Skin of body (tissue), 1 donor: ENCODE measurements at regions not wholly inside any gene's neighbourhood (a gene's known extent, or its start where the extent isn't known, plus 50 kb on each side); places are given as distances from the start of the nearest gene placed in this dataset.
"Not testable (repeated sequence)": the region's sequence is repeated elsewhere in the genome, so short reads cannot be mapped to it uniquely, and the experiment has no call there.

Experiments
- DNase-seq: peaks from one replicate; lab custom pipeline; 2025; lab: John Stamatoyannopoulos, UW

- DNase-seq, result no peak
Measured at GRCh38 chr9:73853549-73853948, 643.6 kb upstream of the RORB start.

- DNase-seq, result no peak
Measured at GRCh38 chr9:73855206-73855605, 641.9 kb upstream of the RORB start.

DNA sequence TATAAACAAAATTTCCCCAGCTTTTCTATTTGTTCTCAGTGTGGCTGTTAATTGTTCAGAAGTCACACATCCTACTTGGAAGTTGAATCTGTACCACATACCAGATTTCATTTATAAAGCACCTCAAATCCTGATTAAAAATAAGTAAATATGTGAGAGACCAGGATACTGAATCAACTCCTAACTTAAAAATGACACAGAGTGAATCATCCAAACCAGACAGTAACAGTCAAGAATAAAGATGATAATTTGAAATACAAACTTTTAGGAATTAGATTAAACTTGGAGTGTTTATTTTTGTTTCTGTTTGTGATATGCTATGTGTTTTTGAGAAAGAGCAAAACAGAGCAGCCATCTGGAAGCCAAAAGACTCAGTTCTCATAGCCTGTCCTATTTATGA lies 633.2 kb upstream of the RORB start:
- DNase-seq, result no peak

- DNase-seq, result no peak
Measured at GRCh38 chr9:73866451-73866850, 630.7 kb upstream of the RORB start.

- no peak for DNase-seq
Measured at GRCh38 chr9:73869264-73869663, 627.9 kb upstream of the RORB start.

DNA sequence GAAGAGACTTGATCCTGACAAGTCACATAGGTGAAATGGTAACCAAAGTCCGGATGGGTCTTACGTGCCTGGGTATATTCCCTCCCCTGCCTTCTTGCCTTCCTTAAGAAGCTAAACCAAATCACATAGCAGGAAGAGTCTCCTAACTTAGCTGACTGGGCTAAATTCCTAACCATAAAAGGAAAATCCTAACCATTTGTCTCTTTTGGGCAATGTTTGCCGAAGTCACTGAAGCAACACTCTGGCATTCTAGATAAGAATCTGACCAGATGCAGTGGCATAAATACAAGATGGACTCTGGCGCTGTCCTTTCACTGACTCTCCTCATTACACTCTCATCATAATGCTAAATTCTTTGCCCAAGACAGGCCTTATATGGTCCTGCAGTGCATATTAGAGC lies 625.5 kb upstream of the RORB start:
- DNase-seq, result no peak

GRCh38 chr9:73872701-73873100 lies 624.4 kb upstream of the RORB start:
- DNase-seq, result no peak

- DNase-seq, result no peak
Measured at GRCh38 chr9:73880101-73880500, 617.0 kb upstream of the RORB start.

DNA sequence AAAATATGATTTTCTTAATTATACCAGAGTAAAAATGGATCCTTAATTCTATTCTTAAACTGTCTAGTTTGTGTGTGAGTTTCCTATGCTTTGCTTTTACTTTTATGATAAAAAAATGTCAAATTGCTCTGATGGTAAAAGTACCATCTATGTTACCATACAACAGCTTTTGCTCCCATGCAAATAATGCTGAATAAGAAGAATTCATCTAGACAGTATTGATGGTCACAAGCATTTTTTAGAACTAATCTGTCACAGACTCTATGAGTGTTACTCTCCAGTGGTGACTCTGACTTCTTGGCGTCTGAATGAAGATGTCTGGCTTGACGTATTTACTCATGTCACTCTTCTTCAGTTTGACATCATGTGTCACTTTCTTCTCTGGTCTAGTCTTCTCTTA lies 608.1 kb upstream of the RORB start:
- DNase-seq, result no peak

- no peak for DNase-seq
Measured at GRCh38 chr9:73890685-73891277, 606.4 kb upstream of the RORB start.

GRCh38 chr9:73892335-73892734 lies 604.8 kb upstream of the RORB start:
- DNase-seq, result no peak

- no peak for DNase-seq
Measured at GRCh38 chr9:73893230-73893629, 603.9 kb upstream of the RORB start.

GRCh38 chr9:73896061-73896460 lies 601.1 kb upstream of the RORB start:
- DNase-seq, result no peak

DNA sequence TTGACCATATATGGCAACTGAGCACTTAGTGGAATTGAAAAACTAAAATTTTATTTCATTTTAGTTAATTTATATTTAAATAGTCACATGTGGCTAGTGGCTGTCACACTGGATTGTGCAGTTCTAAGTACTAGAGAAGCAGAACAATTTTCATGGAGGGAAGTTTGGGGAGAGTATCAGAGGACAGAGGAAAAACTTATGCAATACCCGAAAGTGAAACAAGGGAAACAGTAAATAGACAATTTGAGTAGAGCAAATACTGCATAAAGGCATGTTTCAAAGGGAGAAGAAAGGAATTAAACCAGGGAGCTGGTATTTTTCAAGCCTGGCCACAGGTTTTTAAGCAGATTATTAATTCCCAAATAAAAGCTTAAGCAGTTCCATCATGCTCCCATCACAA lies 590.5 kb upstream of the RORB start:
- DNase-seq, result no peak

GRCh38 chr9:73911804-73912203 lies 585.3 kb upstream of the RORB start:
- no peak for DNase-seq

DNA sequence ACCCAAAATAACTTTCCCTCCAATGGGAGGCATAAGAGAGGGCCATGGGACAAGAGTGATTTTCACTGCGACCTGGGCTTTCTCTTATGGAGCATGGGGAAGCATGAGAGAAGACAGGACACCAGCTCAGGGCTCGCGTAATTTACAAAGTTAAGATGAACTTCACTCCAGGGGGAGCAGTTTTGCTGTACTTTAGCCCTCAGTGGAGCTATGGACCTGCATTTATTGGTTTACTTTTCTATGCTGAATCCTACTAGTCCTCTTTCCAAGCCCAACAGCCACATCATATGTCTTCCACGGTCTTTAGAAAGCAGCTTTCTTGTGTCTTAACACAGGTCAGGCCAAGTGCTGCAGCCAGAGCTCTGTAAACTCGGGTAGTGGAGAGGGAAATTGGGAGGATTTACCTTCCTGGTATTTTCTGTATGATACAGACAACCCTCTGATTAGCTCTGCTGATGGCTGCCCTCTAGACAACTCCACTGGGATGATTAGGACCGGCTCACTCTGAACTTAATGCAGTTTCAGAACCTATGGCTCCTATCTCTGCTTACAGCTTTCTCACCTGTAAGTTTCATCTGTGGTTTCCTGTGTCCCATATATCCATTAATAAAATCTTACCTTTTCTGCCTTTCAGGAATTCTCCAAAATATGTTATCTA lies 581.0 kb upstream of the RORB start:
- no peak for DNase-seq

GRCh38 chr9:73919712-73920111 lies 577.4 kb upstream of the RORB start:
- no peak for DNase-seq

GRCh38 chr9:73923796-73924195 lies 573.3 kb upstream of the RORB start:
- DNase-seq, result no peak

DNA sequence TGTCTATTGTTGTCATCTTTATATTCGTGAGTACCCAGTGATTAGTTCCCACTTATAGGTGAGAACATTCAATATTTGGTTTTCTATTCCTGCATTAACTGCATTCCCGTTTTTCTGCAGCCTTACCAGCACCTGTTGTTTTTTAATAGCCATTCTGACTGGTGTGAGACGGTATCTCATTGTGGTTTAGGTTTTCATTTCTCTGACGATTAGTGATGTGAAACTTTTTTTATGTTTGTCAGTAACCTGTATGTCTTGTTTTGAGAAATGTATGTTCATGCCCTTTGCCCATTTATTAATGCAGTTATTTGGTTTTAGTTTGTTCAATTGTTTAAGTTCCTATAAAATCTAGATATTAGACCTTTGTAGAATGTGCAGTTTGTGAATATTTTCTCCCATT lies 546.0 kb upstream of the RORB start:
- no peak for DNase-seq

- DNase-seq, result no peak
Measured at GRCh38 chr9:73962792-73963191, 534.3 kb upstream of the RORB start.

GRCh38 chr9:73969936-73970335 lies 527.2 kb upstream of the RORB start:
- DNase-seq, result no peak

- DNase-seq, result not testable (repeated sequence)
Measured at GRCh38 chr9:73976424-73976823, 520.7 kb upstream of the RORB start.

DNA sequence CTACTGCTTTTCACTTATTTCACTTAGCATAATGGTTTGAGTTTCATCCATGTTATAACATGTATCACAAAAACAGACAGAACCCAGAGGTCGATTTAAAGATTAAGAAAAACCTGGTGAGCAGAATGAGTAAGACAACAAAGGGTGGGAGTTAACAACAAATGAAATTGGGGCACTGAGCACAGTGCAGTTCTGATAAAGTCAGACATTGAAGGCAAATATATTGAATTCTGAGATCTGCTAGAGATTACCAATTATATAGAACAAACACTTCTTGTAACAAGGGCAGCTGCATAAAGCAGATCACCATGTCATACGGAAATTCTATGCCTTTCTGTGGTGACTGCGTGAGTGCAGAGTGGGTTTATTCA lies 517.3 kb upstream of the RORB start:
- no peak for DNase-seq

GRCh38 chr9:73980754-73981153 lies 516.4 kb upstream of the RORB start:
- DNase-seq, result no peak
